Testis (tissue), 2 donors: ENCODE measurements at regions not wholly inside any gene's neighbourhood (a gene's known extent, or its start where the extent isn't known, plus 50 kb on each side); places are given as distances from the start of the nearest gene placed in this dataset.
A peak's percentile ranks its signal among the peaks of the same experiment; 100 is the strongest.

Source experiments
- DNase-seq: peaks from one replicate; pipeline ENCODE4 v3.0.0-alpha.2; 2019
- H3K27ac ChIP-seq, 2 donors: fragments of 200-600 bp; sonication (generic); one replicate each; pipeline ENCODE4 v1.5.1; 2019
- H3K27me3 ChIP-seq: fragments of 200-600 bp; sonication (generic); one replicate; pipeline ENCODE4 v1.5.1; 2019
- H3K36me3 ChIP-seq: fragments of 200-600 bp; sonication (generic); one replicate; pipeline ENCODE4 v1.5.1; 2017; ENCODE audit warnings: low read depth; ENCODE audit errors: missing control alignments
- H3K4me1 ChIP-seq: fragments of 200-600 bp; sonication (generic); one replicate; pipeline ENCODE4 v1.5.1; 2019
- H3K4me3 ChIP-seq, 2 donors: fragments of 200-600 bp; sonication (generic); one replicate each; pipeline ENCODE4 v1.5.1; 2017 to 2019
- H3K9me3 ChIP-seq: fragments of 200-600 bp; sonication (generic); one replicate; pipeline ENCODE4 v1.5.1; 2017
- CTCF ChIP-seq, 3 experiments: fragments of 450-650 bp in 2 of 3; fragments of 200-600 bp in 1 of 3; sonication (generic) in 1 of 3; IDR thresholded peaks; one replicate each; pipeline ENCODE4 v1.5.1; 2016 to 2019; ENCODE audit warnings: antibody characterized with exemption in 3 of 3, mild to moderate bottlenecking in 2 of 3, moderate library complexity in 1 of 3
- POLR2A ChIP-seq: fragments of 450-650 bp; IDR thresholded peaks from one replicate; pipeline ENCODE4 v1.6.1; 2017; ENCODE audit warnings: antibody characterized with exemption, mild to moderate bottlenecking, moderate library complexity
- WGBS, 2 donors: methylation state at CpG; one replicate each; pipeline ENCODE4 v1.1.5; 2018; 5-methylcytosine and 5-hydroxymethylcytosine counted together
- intact Hi-C: fragments of 100-400 bp; cut with DNase I; formaldehyde crosslinking; loops from one replicate; pipeline ENCODE4 v1.15.1; 2023; ENCODE audit warnings: low total_unique reads

DNA sequence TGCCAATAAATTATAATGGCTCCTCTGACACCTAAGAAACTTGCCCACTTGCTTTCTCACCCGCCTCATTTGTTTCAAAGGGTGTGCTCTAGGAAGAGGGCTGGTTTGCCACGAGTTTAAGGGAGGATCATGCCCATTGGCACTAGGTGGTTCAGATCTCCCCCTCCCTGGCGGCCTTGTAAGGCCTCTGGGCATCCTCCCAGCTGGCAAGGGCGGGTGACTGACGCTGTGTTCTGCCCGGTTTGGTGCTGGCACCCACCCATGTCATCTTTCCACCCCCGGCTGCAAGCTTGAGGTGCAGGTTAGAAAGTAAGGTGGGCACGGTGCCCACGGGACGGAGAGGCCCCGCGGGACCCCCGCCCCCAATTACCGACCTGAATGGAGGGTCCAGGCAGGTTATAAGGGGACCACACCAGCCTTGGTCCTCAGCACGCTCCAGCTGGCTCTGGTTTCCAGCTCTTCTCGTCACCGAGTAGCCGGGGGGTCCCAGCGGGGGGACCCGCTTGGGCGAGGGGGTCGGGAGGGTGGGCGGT, 90.4 kb downstream of the PTPRS start:
- Histone ChIP-seq H3K27ac (no peak overlapping the region), H3K4me1 (no peaks in the 10 kb centered on the region), H3K27me3 (no peaks in the 10 kb centered on the region), H3K9me3 (no peaks in the 10 kb centered on the region), H3K4me3 (no peak overlapping the region), H3K36me3 (no peaks in the 10 kb centered on the region)
- DNase-seq: peak; percentile 88
- WGBS, 2 donors: 73% methylated on average over 20 to 23 of the region's 23 CpGs
- intact Hi-C loops: no loop called here
- TF ChIP-seq POLR2A: no peak
- no peak for TF ChIP-seq CTCF (IDR thresholded peaks at IDR 0.05)

DNA sequence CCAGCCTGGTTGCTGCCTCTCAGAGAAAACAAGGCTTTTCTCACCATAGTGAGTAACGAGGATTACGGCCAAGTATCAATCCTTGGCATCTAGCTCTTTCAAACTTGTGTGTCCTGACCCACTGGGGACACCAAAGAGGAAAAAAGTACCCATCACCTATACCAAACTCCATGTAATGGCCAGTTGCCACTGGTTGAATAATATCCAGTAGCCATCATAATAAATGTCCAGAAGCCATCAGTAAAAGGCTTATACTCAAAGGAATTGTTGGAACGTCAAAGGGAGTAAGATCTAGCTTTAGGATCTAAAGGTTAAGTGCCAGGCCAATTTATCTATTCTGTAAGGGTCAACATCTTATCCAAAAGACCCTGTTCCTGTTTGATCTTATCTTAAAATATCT, 91.1 kb downstream of the PTPRS start:
- no peaks in the 10 kb centered on the region for H3K36me3 ChIP-seq

DNA sequence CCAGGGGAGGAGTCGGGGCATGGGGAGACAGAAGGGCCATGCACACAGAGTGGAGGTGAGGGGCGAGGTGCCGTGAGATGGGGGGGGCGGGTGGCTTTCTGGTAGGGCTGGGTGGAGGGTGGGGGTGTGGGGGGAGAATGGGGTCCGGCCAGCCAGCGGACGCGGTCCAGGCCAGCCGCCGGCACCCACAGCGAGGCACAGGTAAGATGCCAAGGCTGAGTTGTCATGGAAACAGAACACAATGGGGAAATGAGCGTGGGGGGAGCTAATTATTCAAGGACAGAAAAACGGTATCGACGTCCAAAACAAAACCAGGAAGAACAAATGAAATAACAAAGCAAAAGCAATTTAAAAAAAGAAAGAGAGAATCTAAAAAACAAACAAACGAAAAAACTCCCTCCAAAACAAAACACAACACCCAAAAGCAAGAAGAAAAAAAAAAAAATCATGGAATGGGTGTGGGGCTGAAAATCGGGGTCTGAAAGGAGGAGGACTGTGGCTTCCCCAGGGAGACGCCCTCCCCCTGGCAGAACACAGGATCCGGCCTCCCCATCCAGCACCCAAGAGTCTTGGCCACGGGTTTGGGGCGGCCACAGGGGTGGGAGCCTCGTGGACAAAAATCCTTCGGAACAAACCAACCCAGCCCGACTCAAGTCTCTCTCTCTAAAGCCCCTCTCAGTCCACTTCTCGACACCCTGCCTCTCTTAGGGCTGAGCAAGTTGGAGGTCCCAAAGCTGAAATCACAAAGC, 92.5 kb downstream of the PTPRS start:
- DNase-seq: no peak
- H3K36me3 ChIP-seq: no peaks in the 10 kb centered on the region

More for the DNA sequence above, 91.1 kb downstream of the PTPRS start:
- TF ChIP-seq POLR2A: no peak
- TF ChIP-seq CTCF (IDR thresholded peaks at IDR 0.05): no peak
- Histone ChIP-seq H3K4me3 (no peak overlapping the region), H3K9me3 (no peaks in the 10 kb centered on the region), H3K27me3 (no peaks in the 10 kb centered on the region), H3K27ac (no peak overlapping the region), H3K4me1 (no peaks in the 10 kb centered on the region)
- 82 to 93% methylated on average over 3 of the region's 3 CpGs for whole genome bisulfite sequencing, 2 donors
- DNase-seq: no peak
- intact Hi-C loops: no loop called here

GRCh38 chr19:5246554-5247155, 94.0 kb downstream of the PTPRS start:
- Histone ChIP-seq H3K4me3 (no peak overlapping the region), H3K9me3 (no peaks in the 10 kb centered on the region), H3K4me1 (no peaks in the 10 kb centered on the region), H3K27me3 (no peaks in the 10 kb centered on the region), H3K36me3 (no peaks in the 10 kb centered on the region), H3K27ac (no peak overlapping the region)
- 89 to 90% methylated on average over 9 to 10 of the region's 10 CpGs for WGBS, 2 donors
- no peak for DNase-seq
- intact Hi-C loops: no loop called here
- TF ChIP-seq POLR2A (no peak), CTCF (IDR thresholded peaks at IDR 0.05) (no peak)

More for the DNA sequence above, 92.5 kb downstream of the PTPRS start:
- no peaks in the 10 kb centered on the region for H3K4me1 ChIP-seq
- TF ChIP-seq POLR2A: no peak
- TF ChIP-seq CTCF (IDR thresholded peaks at IDR 0.05): no peak
- no peaks in the 10 kb centered on the region for H3K9me3 ChIP-seq
- H3K27me3 ChIP-seq: no peaks in the 10 kb centered on the region
- H3K27ac ChIP-seq: no peak overlapping the region
- 57 to 60% methylated on average over 23 to 24 of the region's 25 CpGs for WGBS, 2 donors
- intact Hi-C loops: no loop called here
- H3K4me3 ChIP-seq: no peak overlapping the region
